ENCODE measurements at regions not wholly inside any gene's neighbourhood (a gene's known extent, or its start where the extent isn't known, plus 50 kb on each side); places are given as distances from the start of the nearest gene placed in this dataset.
"Not testable (repeated sequence)": the region's sequence is repeated elsewhere in the genome, so short reads cannot be mapped to it uniquely, and the experiment has no call there.

DNA sequence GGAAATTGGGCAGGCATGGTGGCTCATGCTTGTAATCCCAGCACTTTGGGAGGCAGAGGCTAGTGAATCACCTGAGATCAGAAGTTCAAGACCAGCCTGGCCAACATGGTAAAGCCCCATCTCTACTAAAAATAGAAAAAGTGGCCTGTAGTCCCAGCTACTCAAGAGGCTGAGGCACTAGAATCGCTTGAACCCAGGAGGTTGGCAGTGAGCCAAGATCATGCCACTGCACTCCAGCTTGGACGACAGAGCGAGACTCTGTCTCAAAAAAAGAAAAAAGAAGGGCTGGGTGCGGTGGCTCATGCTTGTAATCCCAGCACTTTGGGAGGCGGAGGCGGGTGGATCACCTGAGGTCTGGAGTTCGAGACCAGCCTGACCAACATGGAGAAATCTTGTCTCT lies 60.2 kb upstream of the IFNLR1 start:
- not testable (repeated sequence) for TF ChIP-seq POLR2A, EP300 (IDR thresholded peaks at IDR 0.05)

Measured in stomach (tissue), 4 donors.